ENCODE measurements at regions not wholly inside any gene's neighbourhood (a gene's known extent, or its start where the extent isn't known, plus 50 kb on each side); places are given as distances from the start of the nearest gene placed in this dataset.
A peak's percentile ranks its signal among the peaks of the same experiment; 100 is the strongest.

GRCh38 chr6:14804785-14805210 is 441.1 kb upstream of the JARID2 start:
- peaks cover 20% of the 10 kb centered on the region for H3K4me1 Mint-ChIP-seq (ENCODE audit: low read depth, unreplicated experiment)
- no peak for DNase-seq

GRCh38 chr6:14806101-14806500 is 439.8 kb upstream of the JARID2 start:
- TF ChIP-seq CTCF (IDR thresholded peaks at IDR 0.05; ENCODE audit: partially characterized antibody, unreplicated experiment) = no peak
- Mint-ChIP-seq H3K4me1 (ENCODE audit: low read depth, unreplicated experiment) (peaks cover 20% of the 10 kb centered on the region), H3K9me3 (ENCODE audit: unreplicated experiment) (peaks cover 9% of the 10 kb centered on the region), H3K36me3 (ENCODE audit: unreplicated experiment) (peaks cover 14% of the 10 kb centered on the region), H3K27ac (ENCODE audit: unreplicated experiment) (no peak overlapping the region), H3K27me3 (ENCODE audit: unreplicated experiment) (no peaks in the 10 kb centered on the region), H3K4me3 (ENCODE audit: unreplicated experiment) (no peak overlapping the region)
- DNase-seq = no peak

More at GRCh38 chr6:14804785-14805210, 441.1 kb upstream of the JARID2 start:
- Mint-ChIP-seq H3K27ac (ENCODE audit: unreplicated experiment) (no peak overlapping the region), H3K36me3 (ENCODE audit: unreplicated experiment) (peaks cover 14% of the 10 kb centered on the region), H3K9me3 (ENCODE audit: unreplicated experiment) (peaks cover 8% of the 10 kb centered on the region), H3K27me3 (ENCODE audit: unreplicated experiment) (no peaks in the 10 kb centered on the region), H3K4me3 (ENCODE audit: unreplicated experiment) (no peak overlapping the region)
- TF ChIP-seq CTCF (IDR thresholded peaks at IDR 0.05; ENCODE audit: partially characterized antibody, unreplicated experiment) = no peak

- peaks cover 9% of the 10 kb centered on the region for H3K9me3 Mint-ChIP-seq (ENCODE audit: unreplicated experiment)
- no peak for DNase-seq
- no peak overlapping the region for H3K4me3 Mint-ChIP-seq (ENCODE audit: unreplicated experiment)
- H3K27me3 Mint-ChIP-seq (ENCODE audit: unreplicated experiment) = no peaks in the 10 kb centered on the region
- TF ChIP-seq CTCF (IDR thresholded peaks at IDR 0.05; ENCODE audit: partially characterized antibody, unreplicated experiment) = no peak
- H3K36me3 Mint-ChIP-seq (ENCODE audit: unreplicated experiment) = peaks cover 14% of the 10 kb centered on the region
- peaks cover 20% of the 10 kb centered on the region for H3K4me1 Mint-ChIP-seq (ENCODE audit: low read depth, unreplicated experiment)
- H3K27ac Mint-ChIP-seq (ENCODE audit: unreplicated experiment) = no peak overlapping the region
These were observed 438.7 kb upstream of the JARID2 start for GRCh38 chr6:14807130-14807529.

- H3K36me3 Mint-ChIP-seq (ENCODE audit: unreplicated experiment) = peaks cover 14% of the 10 kb centered on the region
- no peak for TF ChIP-seq CTCF (IDR thresholded peaks at IDR 0.05; ENCODE audit: partially characterized antibody, unreplicated experiment)
- peaks cover 9% of the 10 kb centered on the region for H3K9me3 Mint-ChIP-seq (ENCODE audit: unreplicated experiment)
- no peak overlapping the region for H3K4me3 Mint-ChIP-seq (ENCODE audit: unreplicated experiment)
- H3K4me1 Mint-ChIP-seq (ENCODE audit: low read depth, unreplicated experiment) = peaks cover 15% of the 10 kb centered on the region
- no peaks in the 10 kb centered on the region for H3K27me3 Mint-ChIP-seq (ENCODE audit: unreplicated experiment)
- no peak overlapping the region for H3K27ac Mint-ChIP-seq (ENCODE audit: unreplicated experiment)
- DNase-seq = no peak
These were observed 437.9 kb upstream of the JARID2 start for GRCh38 chr6:14807971-14808370.

- peaks cover 7% of the 10 kb centered on the region for H3K9me3 Mint-ChIP-seq (ENCODE audit: unreplicated experiment)
- H3K36me3 Mint-ChIP-seq (ENCODE audit: unreplicated experiment) = peaks cover 14% of the 10 kb centered on the region
- no peak for TF ChIP-seq CTCF (IDR thresholded peaks at IDR 0.05; ENCODE audit: partially characterized antibody, unreplicated experiment)
- H3K4me3 Mint-ChIP-seq (ENCODE audit: unreplicated experiment) = no peak overlapping the region
- H3K4me1 Mint-ChIP-seq (ENCODE audit: low read depth, unreplicated experiment) = peaks cover 5% of the 10 kb centered on the region
- DNase-seq = no peak
- H3K27me3 Mint-ChIP-seq (ENCODE audit: unreplicated experiment) = no peaks in the 10 kb centered on the region
- H3K27ac Mint-ChIP-seq (ENCODE audit: unreplicated experiment) = peak overlapping the region; percentile 84
These were observed 435.8 kb upstream of the JARID2 start for GRCh38 chr6:14810021-14810420.

All from glutamatergic neuron (in vitro differentiated cells).